ENCODE measurements at regions not wholly inside any gene's neighbourhood (a gene's known extent, or its start where the extent isn't known, plus 50 kb on each side); places are given as distances from the start of the nearest gene placed in this dataset.
"Not testable (repeated sequence)": the region's sequence is repeated elsewhere in the genome, so short reads cannot be mapped to it uniquely, and the experiment has no call there.

- ATAC-seq, result no peak
- peaks cover 0 to 14% (median 0%) of the 10 kb centered on the region in 9 donors for H3K4me1 ChIP-seq
- peaks cover 0 to 5% (median 0%) of the 10 kb centered on the region in 11 donors for H3K9me3 ChIP-seq
- H3K27me3 ChIP-seq, result no peaks in the 10 kb centered on the region
- 87 to 97% methylated on average over 5 of the region's 5 CpGs for WGBS, 2 donors
- H3K36me3 ChIP-seq, result no peaks in the 10 kb centered on the region
- intact Hi-C loops (cut with DNase I), result no loop called here
- no peak for TF ChIP-seq CTCF (IDR thresholded peaks at IDR 0.05)
- H3K4me3 ChIP-seq, result no peak overlapping the region
- no peak overlapping the region for H3K27ac ChIP-seq
- no peak for DNase-seq
These were observed 94.5 kb upstream of the MXRA5 start for GRCh38 chrX:3440981-3441380.

GRCh38 chrX:3435916-3436315, 89.5 kb upstream of the MXRA5 start:
- intact Hi-C loops (cut with DNase I); H3K36me3 ChIP-seq; H3K9me3 ChIP-seq; H3K27me3 ChIP-seq; H3K27ac ChIP-seq; H3K4me3 ChIP-seq; H3K4me1 ChIP-seq; DNase-seq; ATAC-seq: not testable (repeated sequence)
- WGBS, 2 donors, result 98% methylated on average over 10 to 23 of the region's 25 CpGs

GRCh38 chrX:3435057-3435456, 88.6 kb upstream of the MXRA5 start:
- ATAC-seq, result no peak

DNA sequence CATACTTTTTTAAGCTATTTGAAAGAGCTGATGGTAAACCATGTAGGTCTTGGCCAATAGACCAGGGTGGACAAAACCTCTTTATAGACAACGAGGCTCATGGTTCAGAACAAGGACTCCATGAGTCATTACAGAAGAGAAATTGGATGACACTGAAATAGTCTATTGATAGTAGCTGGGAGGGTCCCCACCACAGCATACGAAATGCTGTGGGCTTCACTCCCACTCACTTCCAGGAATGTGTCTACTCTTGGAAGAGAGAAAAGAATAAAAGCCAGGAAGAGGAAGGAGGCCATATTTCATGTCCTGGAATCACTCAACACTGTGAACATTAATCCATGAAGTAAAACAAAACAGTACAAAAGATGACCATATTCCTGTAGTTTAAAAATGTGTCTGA, 82.3 kb upstream of the MXRA5 start:
- ATAC-seq, result peak in 2 of 8 donors; percentile 44 to 85
- Histone ChIP-seq H3K4me1 (no peaks in the 10 kb centered on the region), H3K9me3 (no peaks in the 10 kb centered on the region), H3K4me3 (no peak overlapping the region), H3K27ac (no peak overlapping the region), H3K27me3 (no peaks in the 10 kb centered on the region), H3K36me3 (no peaks in the 10 kb centered on the region)
- TF ChIP-seq CTCF (IDR thresholded peaks at IDR 0.05), result no peak
- intact Hi-C loops (cut with DNase I), result no loop called here
- 34 to 42% methylated on average over 2 of the region's 2 CpGs for WGBS, 2 donors
- DNase-seq, result no peak

More at GRCh38 chrX:3435057-3435456, 88.6 kb upstream of the MXRA5 start:
- Histone ChIP-seq H3K4me1 (no peaks in the 10 kb centered on the region), H3K27ac (no peak overlapping the region), H3K36me3 (no peaks in the 10 kb centered on the region), H3K27me3 (no peaks in the 10 kb centered on the region), H3K4me3 (no peak overlapping the region), H3K9me3 (peaks cover 0 to 4% (median 0%) of the 10 kb centered on the region in 11 donors)
- 81 to 92% methylated on average over 6 of the region's 6 CpGs for WGBS, 2 donors
- intact Hi-C loops (cut with DNase I), result no loop called here
- TF ChIP-seq CTCF (IDR thresholded peaks at IDR 0.05), result no peak
- no peak for DNase-seq

DNA sequence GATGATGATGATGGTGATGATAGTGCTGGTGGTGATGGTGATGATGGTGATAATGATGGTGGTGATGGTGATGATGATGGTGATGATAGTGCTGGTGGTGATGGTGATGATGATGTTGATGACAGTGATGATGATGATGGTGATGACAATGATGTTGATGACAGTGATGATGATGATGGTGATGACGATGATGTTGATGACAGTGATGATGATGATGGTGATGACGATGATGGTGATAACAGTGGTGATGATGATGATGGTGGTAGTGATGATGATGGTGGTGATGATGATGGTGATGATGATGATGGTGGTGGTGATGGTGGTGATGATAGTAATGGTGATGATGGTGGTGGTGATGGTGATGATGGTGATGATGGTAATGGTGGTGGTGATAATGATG, 80.1 kb upstream of the MXRA5 start:
- H3K9me3 ChIP-seq, result no peaks in the 10 kb centered on the region
- no peak overlapping the region for H3K4me3 ChIP-seq
- intact Hi-C loops (cut with DNase I), result no loop called here
- no peaks in the 10 kb centered on the region for H3K4me1 ChIP-seq
- H3K27ac ChIP-seq, result no peak overlapping the region
- ATAC-seq (no peak), DNase-seq (no peak)
- no peaks in the 10 kb centered on the region for H3K36me3 ChIP-seq
- H3K27me3 ChIP-seq, result no peaks in the 10 kb centered on the region
- 92 to 96% methylated on average over 2 of the region's 2 CpGs for WGBS, 2 donors
- no peak for TF ChIP-seq CTCF (IDR thresholded peaks at IDR 0.05)

Data from heart right ventricle (tissue), 16 donors.